LNCaP clone FGC (cell line): ENCODE measurements at regions not wholly inside any gene's neighbourhood (a gene's known extent, or its start where the extent isn't known, plus 50 kb on each side); places are given as distances from the start of the nearest gene placed in this dataset.

Experiments used
- DNase-seq: peaks from one replicate; pipeline ENCODE4 v3.0.0-alpha.2; 2011; ENCODE audit warnings: low read depth
- H3K4me3 ChIP-seq: 2 replicates; pipeline ENCODE4 v1.5.1; 2011; ENCODE audit warnings: mild to moderate bottlenecking, low read depth, low read length, control low read depth
- TF ChIP-seq, protein P1 (sequence below): IDR thresholded peaks from 2 replicates; pipeline ENCODE4 v1.5.1; 2012; ENCODE audit warnings: mild to moderate bottlenecking; ENCODE audit not compliant: control insufficient read depth, insufficient read depth; ENCODE audit errors: extremely low read depth

DNA sequence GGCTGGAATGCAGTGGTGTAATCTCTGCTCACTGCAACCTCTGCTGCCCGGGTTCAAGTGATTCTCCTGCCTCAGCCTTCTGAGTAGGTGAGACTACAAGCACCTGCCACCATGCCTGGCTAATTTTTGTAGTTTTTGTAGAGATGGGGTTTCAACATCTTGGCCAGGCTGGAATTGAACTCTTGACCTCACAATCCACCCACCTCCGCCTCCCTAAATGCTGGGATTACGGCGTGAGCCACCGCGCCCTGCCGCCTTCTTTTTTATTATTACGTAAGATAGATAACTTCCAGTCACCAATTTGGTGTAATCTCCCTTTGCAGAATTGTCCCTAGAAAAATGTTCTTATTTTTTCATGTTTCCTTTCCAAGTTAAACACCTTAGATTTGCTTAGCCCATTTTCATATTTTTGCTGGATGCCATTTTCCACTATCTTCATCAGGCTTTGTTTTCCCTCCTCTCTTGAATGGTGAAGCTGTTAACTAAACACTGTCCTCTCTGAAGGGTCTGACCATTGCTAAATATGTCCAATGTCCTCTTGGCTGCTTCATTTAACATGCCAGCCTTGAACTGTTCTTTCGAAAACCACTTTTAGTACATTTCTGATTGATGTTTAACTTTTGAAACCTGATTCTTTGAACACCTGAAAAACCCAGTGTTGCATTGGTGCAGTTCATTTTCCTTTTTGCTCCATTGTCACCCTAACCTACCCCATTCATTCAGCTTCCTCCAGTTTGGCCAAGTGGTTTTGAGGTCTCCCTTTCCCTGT is 135.1 kb upstream of the PIK3R1 start:
- no peak for DNase-seq
- H3K4me3 ChIP-seq, result no peak overlapping the region

GRCh38 chr5:68077349-68077894 is 138.1 kb upstream of the PIK3R1 start:
- TF ChIP-seq, protein P1, sequence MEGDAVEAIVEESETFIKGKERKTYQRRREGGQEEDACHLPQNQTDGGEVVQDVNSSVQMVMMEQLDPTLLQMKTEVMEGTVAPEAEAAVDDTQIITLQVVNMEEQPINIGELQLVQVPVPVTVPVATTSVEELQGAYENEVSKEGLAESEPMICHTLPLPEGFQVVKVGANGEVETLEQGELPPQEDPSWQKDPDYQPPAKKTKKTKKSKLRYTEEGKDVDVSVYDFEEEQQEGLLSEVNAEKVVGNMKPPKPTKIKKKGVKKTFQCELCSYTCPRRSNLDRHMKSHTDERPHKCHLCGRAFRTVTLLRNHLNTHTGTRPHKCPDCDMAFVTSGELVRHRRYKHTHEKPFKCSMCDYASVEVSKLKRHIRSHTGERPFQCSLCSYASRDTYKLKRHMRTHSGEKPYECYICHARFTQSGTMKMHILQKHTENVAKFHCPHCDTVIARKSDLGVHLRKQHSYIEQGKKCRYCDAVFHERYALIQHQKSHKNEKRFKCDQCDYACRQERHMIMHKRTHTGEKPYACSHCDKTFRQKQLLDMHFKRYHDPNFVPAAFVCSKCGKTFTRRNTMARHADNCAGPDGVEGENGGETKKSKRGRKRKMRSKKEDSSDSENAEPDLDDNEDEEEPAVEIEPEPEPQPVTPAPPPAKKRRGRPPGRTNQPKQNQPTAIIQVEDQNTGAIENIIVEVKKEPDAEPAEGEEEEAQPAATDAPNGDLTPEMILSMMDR, result no peak
- H3K4me3 ChIP-seq, result no peak overlapping the region
- no peak for DNase-seq

More for the DNA sequence above, 135.1 kb upstream of the PIK3R1 start:
- TF ChIP-seq, protein P1, result no peak

GRCh38 chr5:68074633-68075032 is 140.9 kb upstream of the PIK3R1 start:
- TF ChIP-seq, protein P1, result no peak
- H3K4me3 ChIP-seq, result no peak overlapping the region
- no peak for DNase-seq

DNA sequence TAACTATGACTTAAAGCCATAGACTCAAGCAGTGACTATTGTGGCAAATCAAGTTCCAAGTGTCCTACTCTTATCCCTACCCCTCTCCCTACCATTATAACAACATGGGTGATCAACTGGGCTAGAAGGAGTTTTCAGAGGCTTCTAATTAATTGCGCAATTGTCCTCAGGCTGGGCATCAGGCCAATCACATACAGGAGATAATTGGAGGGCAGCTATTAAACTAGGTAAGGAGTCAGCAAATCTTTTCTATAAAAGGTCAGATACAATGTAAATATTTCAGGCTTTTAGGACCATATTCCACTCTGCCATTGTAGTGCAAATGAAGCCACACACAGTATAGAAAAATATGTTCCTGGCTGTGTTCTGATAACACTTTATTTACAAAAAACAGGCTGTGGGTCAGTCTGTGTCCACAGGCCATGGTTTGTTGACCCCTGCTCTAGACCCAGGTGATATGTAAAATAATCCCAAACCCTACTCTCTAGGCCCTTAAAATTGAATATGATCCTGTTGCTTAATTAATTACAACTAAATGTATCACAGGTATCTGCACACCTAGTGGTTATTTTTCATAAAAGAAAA is 141.4 kb upstream of the PIK3R1 start:
- peak; percentile 21 for DNase-seq
- TF ChIP-seq, protein P1, result no peak
- no peak overlapping the region for H3K4me3 ChIP-seq

GRCh38 chr5:68071736-68072135 is 143.8 kb upstream of the PIK3R1 start:
- no peak for DNase-seq

GRCh38 chr5:68071282-68071632 is 144.3 kb upstream of the PIK3R1 start:
- DNase-seq, result no peak
- TF ChIP-seq, protein P1, result no peak

More at GRCh38 chr5:68071736-68072135, 143.8 kb upstream of the PIK3R1 start:
- TF ChIP-seq, protein P1, result no peak
- H3K4me3 ChIP-seq, result no peak overlapping the region

More at GRCh38 chr5:68071282-68071632, 144.3 kb upstream of the PIK3R1 start:
- H3K4me3 ChIP-seq, result no peak overlapping the region
